ENCODE measurements at regions not wholly inside any gene's neighbourhood (a gene's known extent, or its start where the extent isn't known, plus 50 kb on each side); places are given as distances from the start of the nearest gene placed in this dataset.
A peak's percentile ranks its signal among the peaks of the same experiment; 100 is the strongest.

DNA sequence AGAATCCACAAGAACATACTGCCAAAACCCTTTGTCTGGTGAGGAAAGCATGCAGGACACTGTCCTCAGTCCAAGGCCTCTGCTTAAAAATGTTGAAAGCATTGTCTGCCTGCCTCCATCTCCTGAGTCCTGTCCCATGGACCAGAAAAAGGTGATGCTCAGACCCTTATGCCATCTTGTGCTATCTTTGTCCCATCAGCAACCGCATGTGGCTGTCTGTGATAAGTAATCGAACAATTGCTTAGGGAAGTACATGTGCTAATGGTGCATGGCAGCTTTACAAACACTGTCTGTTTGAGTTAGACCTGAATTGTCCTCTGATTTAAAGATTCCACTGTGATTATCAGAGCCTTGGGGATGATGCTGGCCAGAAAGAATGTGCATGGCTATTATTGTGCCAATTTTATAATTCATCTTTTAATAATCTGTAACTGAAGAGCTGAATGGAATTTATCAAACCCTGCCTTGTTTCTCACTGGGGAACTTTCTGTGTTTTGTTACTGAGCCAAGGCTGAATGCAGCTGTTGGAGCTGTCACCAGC lies 177.5 kb downstream of the DACT1 start (continued):
- TF ChIP-seq ZNF565 (CRISPR knock-in tag; conservative IDR thresholded peaks at IDR 0.05; ENCODE audit: low read depth) (no peak), RARB (CRISPR knock-in tag; IDR thresholded peaks at IDR 0.05) (no peak), ESRRG (CRISPR knock-in tag; IDR thresholded peaks at IDR 0.05) (peak; percentile 76; the same call in 1 of the 2 replicates), CSDC2 (CRISPR knock-in tag; IDR thresholded peaks at IDR 0.05) (peak; percentile 71; the same call in 1 of the 2 replicates)
- TF ChIP-seq, protein P1, sequence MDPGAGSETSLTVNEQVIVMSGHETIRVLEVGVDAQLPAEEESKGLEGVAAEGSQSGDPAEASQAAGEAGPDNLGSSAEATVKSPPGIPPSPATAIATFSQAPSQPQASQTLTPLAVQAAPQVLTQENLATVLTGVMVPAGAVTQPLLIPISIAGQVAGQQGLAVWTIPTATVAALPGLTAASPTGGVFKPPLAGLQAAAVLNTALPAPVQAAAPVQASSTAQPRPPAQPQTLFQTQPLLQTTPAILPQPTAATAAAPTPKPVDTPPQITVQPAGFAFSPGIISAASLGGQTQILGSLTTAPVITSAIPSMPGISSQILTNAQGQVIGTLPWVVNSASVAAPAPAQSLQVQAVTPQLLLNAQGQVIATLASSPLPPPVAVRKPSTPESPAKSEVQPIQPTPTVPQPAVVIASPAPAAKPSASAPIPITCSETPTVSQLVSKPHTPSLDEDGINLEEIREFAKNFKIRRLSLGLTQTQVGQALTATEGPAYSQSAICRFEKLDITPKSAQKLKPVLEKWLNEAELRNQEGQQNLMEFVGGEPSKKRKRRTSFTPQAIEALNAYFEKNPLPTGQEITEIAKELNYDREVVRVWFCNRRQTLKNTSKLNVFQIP (CRISPR knock-in tag; IDR thresholded peaks at IDR 0.05; ENCODE audit: borderline replicate concordance, low read depth): 0 out of 2 replicates have a peak, but pooled peaks have one; percentile 75

DNA sequence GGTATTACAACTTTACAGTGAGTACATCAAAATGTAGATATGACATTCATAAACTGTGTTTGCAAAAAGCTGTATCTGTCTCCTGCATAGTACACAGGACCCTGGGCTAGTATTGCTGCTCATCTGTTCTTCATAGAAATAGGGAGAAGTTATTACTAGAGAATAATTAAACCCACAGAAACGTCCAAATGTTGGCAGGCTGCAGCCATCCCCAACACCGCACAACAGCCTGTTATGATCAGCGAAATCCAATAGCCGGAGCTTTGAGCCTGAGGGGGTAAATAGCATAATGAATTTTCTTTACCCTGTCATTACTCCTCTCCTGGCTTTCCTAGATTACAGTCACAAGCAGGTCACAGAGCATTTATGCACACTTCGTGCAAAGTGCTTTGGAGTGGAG lies 178.0 kb downstream of the DACT1 start:
- TF ChIP-seq ZFP30 (CRISPR knock-in tag; IDR thresholded peaks at IDR 0.05) (no peak), ZFP3 (CRISPR knock-in tag; IDR thresholded peaks at IDR 0.05) (no peak), OSR1 (CRISPR knock-in tag; IDR thresholded peaks at IDR 0.05) (no peak), ESRRG (CRISPR knock-in tag; IDR thresholded peaks at IDR 0.05) (no peak), GLIS3 (CRISPR knock-in tag; IDR thresholded peaks at IDR 0.05) (no peak), ZC3H10 (CRISPR knock-in tag; IDR thresholded peaks at IDR 0.05) (no peak), PPARA (CRISPR knock-in tag; IDR thresholded peaks at IDR 0.05; ENCODE audit: borderline replicate concordance) (no peak), CSDC2 (CRISPR knock-in tag; IDR thresholded peaks at IDR 0.05) (no peak), ARNTL (CRISPR knock-in tag; IDR thresholded peaks at IDR 0.05; ENCODE audit: borderline replicate concordance, low read depth) (no peak), SNAI2 (CRISPR knock-in tag; IDR thresholded peaks at IDR 0.05) (no peak), TCF4 (CRISPR knock-in tag; IDR thresholded peaks at IDR 0.05; ENCODE audit: borderline replicate concordance) (no peak), BACH2 (CRISPR knock-in tag; IDR thresholded peaks at IDR 0.05; ENCODE audit: borderline replicate concordance) (no peak), ZNF565 (CRISPR knock-in tag; conservative IDR thresholded peaks at IDR 0.05; ENCODE audit: low read depth) (no peak)
- TF ChIP-seq, protein P2, sequence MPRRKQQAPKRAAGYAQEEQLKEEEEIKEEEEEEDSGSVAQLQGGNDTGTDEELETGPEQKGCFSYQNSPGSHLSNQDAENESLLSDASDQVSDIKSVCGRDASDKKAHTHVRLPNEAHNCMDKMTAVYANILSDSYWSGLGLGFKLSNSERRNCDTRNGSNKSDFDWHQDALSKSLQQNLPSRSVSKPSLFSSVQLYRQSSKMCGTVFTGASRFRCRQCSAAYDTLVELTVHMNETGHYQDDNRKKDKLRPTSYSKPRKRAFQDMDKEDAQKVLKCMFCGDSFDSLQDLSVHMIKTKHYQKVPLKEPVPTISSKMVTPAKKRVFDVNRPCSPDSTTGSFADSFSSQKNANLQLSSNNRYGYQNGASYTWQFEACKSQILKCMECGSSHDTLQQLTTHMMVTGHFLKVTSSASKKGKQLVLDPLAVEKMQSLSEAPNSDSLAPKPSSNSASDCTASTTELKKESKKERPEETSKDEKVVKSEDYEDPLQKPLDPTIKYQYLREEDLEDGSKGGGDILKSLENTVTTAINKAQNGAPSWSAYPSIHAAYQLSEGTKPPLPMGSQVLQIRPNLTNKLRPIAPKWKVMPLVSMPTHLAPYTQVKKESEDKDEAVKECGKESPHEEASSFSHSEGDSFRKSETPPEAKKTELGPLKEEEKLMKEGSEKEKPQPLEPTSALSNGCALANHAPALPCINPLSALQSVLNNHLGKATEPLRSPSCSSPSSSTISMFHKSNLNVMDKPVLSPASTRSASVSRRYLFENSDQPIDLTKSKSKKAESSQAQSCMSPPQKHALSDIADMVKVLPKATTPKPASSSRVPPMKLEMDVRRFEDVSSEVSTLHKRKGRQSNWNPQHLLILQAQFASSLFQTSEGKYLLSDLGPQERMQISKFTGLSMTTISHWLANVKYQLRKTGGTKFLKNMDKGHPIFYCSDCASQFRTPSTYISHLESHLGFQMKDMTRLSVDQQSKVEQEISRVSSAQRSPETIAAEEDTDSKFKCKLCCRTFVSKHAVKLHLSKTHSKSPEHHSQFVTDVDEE (CRISPR knock-in tag; IDR thresholded peaks at IDR 0.05): no peak
- TF ChIP-seq, protein P1 (CRISPR knock-in tag; IDR thresholded peaks at IDR 0.05; ENCODE audit: borderline replicate concordance, low read depth): no peak
- ATAC-seq: peak; percentile 67

GRCh38 chr14:58816416-58817115 lies 178.8 kb downstream of the DACT1 start:
- TF ChIP-seq, protein P3, sequence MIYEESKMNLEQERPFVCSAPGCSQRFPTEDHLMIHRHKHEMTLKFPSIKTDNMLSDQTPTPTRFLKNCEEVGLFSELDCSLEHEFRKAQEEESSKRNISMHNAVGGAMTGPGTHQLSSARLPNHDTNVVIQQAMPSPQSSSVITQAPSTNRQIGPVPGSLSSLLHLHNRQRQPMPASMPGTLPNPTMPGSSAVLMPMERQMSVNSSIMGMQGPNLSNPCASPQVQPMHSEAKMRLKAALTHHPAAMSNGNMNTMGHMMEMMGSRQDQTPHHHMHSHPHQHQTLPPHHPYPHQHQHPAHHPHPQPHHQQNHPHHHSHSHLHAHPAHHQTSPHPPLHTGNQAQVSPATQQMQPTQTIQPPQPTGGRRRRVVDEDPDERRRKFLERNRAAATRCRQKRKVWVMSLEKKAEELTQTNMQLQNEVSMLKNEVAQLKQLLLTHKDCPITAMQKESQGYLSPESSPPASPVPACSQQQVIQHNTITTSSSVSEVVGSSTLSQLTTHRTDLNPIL (CRISPR knock-in tag; IDR thresholded peaks at IDR 0.05; ENCODE audit: low read depth): no peak
- TF ChIP-seq ZFP30 (CRISPR knock-in tag; IDR thresholded peaks at IDR 0.05) (no peak), TCF4 (CRISPR knock-in tag; IDR thresholded peaks at IDR 0.05; ENCODE audit: borderline replicate concordance) (no peak), SNAI2 (CRISPR knock-in tag; IDR thresholded peaks at IDR 0.05) (no peak), CSDC2 (CRISPR knock-in tag; IDR thresholded peaks at IDR 0.05) (no peak), PATZ1 (CRISPR knock-in tag; IDR thresholded peaks at IDR 0.05; ENCODE audit: borderline replicate concordance) (no peak), ZNF565 (CRISPR knock-in tag; conservative IDR thresholded peaks at IDR 0.05; ENCODE audit: low read depth) (no peak), ZC3H10 (CRISPR knock-in tag; IDR thresholded peaks at IDR 0.05) (no peak), ZNF8 (CRISPR knock-in tag; IDR thresholded peaks at IDR 0.05) (no peak), ZNF70 (CRISPR knock-in tag; IDR thresholded peaks at IDR 0.05) (no peak), RARB (CRISPR knock-in tag; IDR thresholded peaks at IDR 0.05) (no peak), ISL1 (CRISPR knock-in tag; IDR thresholded peaks at IDR 0.05) (no peak), OSR1 (CRISPR knock-in tag; IDR thresholded peaks at IDR 0.05) (no peak), GLIS3 (CRISPR knock-in tag; IDR thresholded peaks at IDR 0.05) (no peak)
- TF ChIP-seq, protein P1 (CRISPR knock-in tag; IDR thresholded peaks at IDR 0.05; ENCODE audit: borderline replicate concordance, low read depth): no peak
- TF ChIP-seq, protein P4, sequence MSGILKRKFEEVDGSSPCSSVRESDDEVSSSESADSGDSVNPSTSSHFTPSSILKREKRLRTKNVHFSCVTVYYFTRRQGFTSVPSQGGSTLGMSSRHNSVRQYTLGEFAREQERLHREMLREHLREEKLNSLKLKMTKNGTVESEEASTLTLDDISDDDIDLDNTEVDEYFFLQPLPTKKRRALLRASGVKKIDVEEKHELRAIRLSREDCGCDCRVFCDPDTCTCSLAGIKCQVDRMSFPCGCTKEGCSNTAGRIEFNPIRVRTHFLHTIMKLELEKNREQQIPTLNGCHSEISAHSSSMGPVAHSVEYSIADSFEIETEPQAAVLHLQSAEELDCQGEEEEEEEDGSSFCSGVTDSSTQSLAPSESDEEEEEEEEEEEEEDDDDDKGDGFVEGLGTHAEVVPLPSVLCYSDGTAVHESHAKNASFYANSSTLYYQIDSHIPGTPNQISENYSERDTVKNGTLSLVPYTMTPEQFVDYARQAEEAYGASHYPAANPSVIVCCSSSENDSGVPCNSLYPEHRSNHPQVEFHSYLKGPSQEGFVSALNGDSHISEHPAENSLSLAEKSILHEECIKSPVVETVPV (CRISPR knock-in tag; IDR thresholded peaks at IDR 0.05): no peak
- ATAC-seq: no peak
